HepG2 (cell line): ENCODE measurements at regions not wholly inside any gene's neighbourhood (a gene's known extent, or its start where the extent isn't known, plus 50 kb on each side); places are given as distances from the start of the nearest gene placed in this dataset.

Experiments used
- ATAC-seq: fragments of 200-7000 bp; cut with Tn5 transposase; 3 replicates; pipeline ENCODE4 v1.9.1; 2020; ENCODE audit warnings: mild to moderate bottlenecking, moderate library complexity
- BruUV-seq: library from RNA; stranded (reverse); fragments of 400-500 nt; replicated peaks from 2 replicates; lab custom pipeline; 2021; lab: Mats Ljungman, UMichigan
- CTCF ChIA-PET: fragments of 300-600 bp; formaldehyde crosslinking; extraction: SDS; loops from one replicate; lab custom pipeline; 2021; ENCODE audit warnings: low total read pairs, inconsistent platforms, low intra/inter-chr PET ratio; lab: Yijun Ruan, JAX
- POLR2A ChIA-PET: fragments of 350-600 bp; sonication (Branson Sonifier 250); formaldehyde crosslinking; loops from one replicate; lab custom pipeline; 2020; ENCODE audit warnings: antibody characterized with exemption, inconsistent platforms; lab: Yijun Ruan, JAX
- DNase-seq: peaks from one replicate; pipeline ENCODE4 v3.0.0-alpha.2; 2015; ENCODE audit warnings: low spot score
- FAIRE-seq: peaks from 3 replicates; lab custom pipeline; 2011; peaks lifted over from hg19 to GRCh38; lab: Jason Lieb, UNC
- H2AFZ ChIP-seq: one replicate; pipeline ENCODE4 v1.6.1; 2011; ENCODE audit warnings: low read length, inconsistent platforms
- H3K27ac ChIP-seq: fragments of 300-600 bp; 3 replicates; pipeline ENCODE4 v1.8.0; 2011; ENCODE audit warnings: mixed run types, mild to moderate bottlenecking, mixed read lengths, low read length, inconsistent platforms; ENCODE audit not compliant: insufficient read depth; ENCODE audit errors: extremely low read length
- H3K27me3 ChIP-seq, 2 experiments: fragments of 200-600 bp in 1 of 2; 2 replicates in 1 of 2; 3 replicates in 1 of 2; pipeline versions ENCODE4 v1.6.0 to v1.8.0; 2011; ENCODE audit warnings: low read length in 2 of 2, mild to moderate bottlenecking in 2 of 2, moderate library complexity in 2 of 2, inconsistent platforms in 1 of 2; ENCODE audit not compliant: insufficient read depth in 2 of 2, control insufficient read depth in 1 of 2
- H3K36me3 ChIP-seq, 2 experiments: fragments of 200-600 bp in 1 of 2; replicated peaks in 1 of 2; 2 replicates in 1 of 2; 3 replicates in 1 of 2; pipeline versions ENCODE4 v1.5.1 to v1.8.0; 2011; ENCODE audit warnings: low read length in 2 of 2, inconsistent platforms in 1 of 2; ENCODE audit not compliant: insufficient read depth in 2 of 2, control insufficient read depth in 1 of 2
- H3K4me1 ChIP-seq: 2 replicates; pipeline ENCODE4 v1.5.1; 2012; ENCODE audit warnings: low read length, inconsistent platforms; ENCODE audit not compliant: insufficient read depth
- H3K4me2 ChIP-seq: 2 replicates; pipeline ENCODE4 v1.6.0; 2011; ENCODE audit warnings: low read depth, low read length, inconsistent platforms
- H3K4me3 ChIP-seq, 3 experiments: fragments of 200-600 bp in 1 of 3; sonication (generic), shearing (Covaris generic) in 1 of 3; replicated peaks in 1 of 3; 2 replicates each; pipeline ENCODE4 v1.5.1; 2011 to 2016; ENCODE audit warnings: low read length in 3 of 3, inconsistent platforms in 2 of 3, low read depth in 2 of 3, mild to moderate bottlenecking in 2 of 3, control low read depth in 1 of 3, mixed read lengths in 1 of 3; ENCODE audit not compliant: insufficient read depth in 1 of 3
- H3K79me2 ChIP-seq: one replicate; pipeline ENCODE4 v1.6.1; 2011; ENCODE audit warnings: low read length, inconsistent platforms; ENCODE audit not compliant: insufficient read depth
- H3K9ac ChIP-seq: 2 replicates; pipeline ENCODE4 v1.6.0; 2011; ENCODE audit warnings: mild to moderate bottlenecking, low read depth, low read length, inconsistent platforms; ENCODE audit not compliant: insufficient read depth
- H3K9me3 ChIP-seq: 2 replicates; pipeline ENCODE4 v1.5.1; 2012; ENCODE audit warnings: mild to moderate bottlenecking, low read length
- H4K20me1 ChIP-seq: 2 replicates; pipeline ENCODE4 v1.6.0; 2011; ENCODE audit warnings: inconsistent platforms, mild to moderate bottlenecking, low read length, moderate library complexity; ENCODE audit not compliant: insufficient read depth
- CBX5 ChIP-seq: sonication (generic); formaldehyde crosslinking; IDR thresholded peaks from 2 replicates; pipeline ENCODE4 v1.4.0; 2020; ENCODE audit warnings: missing genetic modification reagents, borderline replicate concordance
- CEBPB ChIP-seq: IDR thresholded peaks from 2 replicates; pipeline ENCODE4 v1.6.1; 2011; ENCODE audit warnings: low read depth, low read length, improper control_type of control experiment, borderline replicate concordance
- HOXA7 ChIP-seq: sonication (generic); formaldehyde crosslinking; IDR thresholded peaks from 2 replicates; pipeline ENCODE4 v1.8.1; 2022; ENCODE audit warnings: mild to moderate bottlenecking, missing genetic modification reagents, moderate library complexity
- KDM5A ChIP-seq: fragments of 200-600 bp; sonication (generic); IDR thresholded peaks from 2 replicates; pipeline ENCODE4 v1.7.0; 2018; ENCODE audit warnings: antibody characterized with exemption, mild to moderate bottlenecking, low read length, borderline replicate concordance
- ZNF432 ChIP-seq: sonication (generic); formaldehyde crosslinking; IDR thresholded peaks from 2 replicates; pipeline ENCODE4 v1.5.0; 2020; ENCODE audit warnings: missing genetic modification reagents, mild to moderate bottlenecking, borderline replicate concordance
- WGBS: methylation state at CpG from one replicate; pipeline ENCODE4 v1.1.6; 2017; ENCODE audit warnings: low lambda C conversion rate; 5-methylcytosine and 5-hydroxymethylcytosine counted together
- in situ Hi-C: cut with HindIII; loops from 2 replicates; pipeline ENCODE4 v1.10.0; 2017; ENCODE audit warnings: low pct_unique_long_range_greater_than_20kb; ENCODE audit not compliant: extremely low pct_ligation_motif_present
- intact Hi-C: fragments of 100-400 bp; cut with micrococcal nuclease; formaldehyde crosslinking; loops from one replicate; pipeline ENCODE4 v1.10.0; 2022; ENCODE audit not compliant: unreplicated experiment

- ChIA-PET POLR2A (no interaction called here), CTCF (no interaction called here)
- Histone ChIP-seq H3K27ac (no peak overlapping the region), H3K27me3 (peaks cover 0 to 3% of the 10 kb centered on the region in 2 experiments; a peak in 1 of 5 replicates), H3K9me3 (peaks cover 31% of the 10 kb centered on the region), H4K20me1 (no peaks in the 10 kb centered on the region), H3K36me3 (no peaks in the 10 kb centered on the region), H3K9ac (no peak overlapping the region), H3K4me2 (no peak overlapping the region), H3K4me3 (no peak overlapping the region), H3K4me1 (no peaks in the 10 kb centered on the region), H2AFZ (no peak overlapping the region), H3K79me2 (no peaks in the 10 kb centered on the region)
- no TSS peak for BruUV-seq
- intact Hi-C loops: no loop called here
- TF ChIP-seq CBX5 (CRISPR knock-in tag) (peak; percentile 45; the same call in 1 of the 2 replicates), HOXA7 (CRISPR knock-in tag) (no peak), KDM5A (peak; percentile 36; the same call in 1 of the 2 replicates)
- FAIRE-seq (no peak), ATAC-seq (no peak), DNase-seq (no peak)
- 0% methylated on average over 2 of the region's 2 CpGs for WGBS
- in situ Hi-C loops: no loop called here
Observed at GRCh38 chr4:186451982-186452381, 103.4 kb downstream of the MTNR1A start.

GRCh38 chr4:186449954-186450353 is 105.4 kb downstream of the MTNR1A start:
- FAIRE-seq (no peak), ATAC-seq (no peak), DNase-seq (no peak)
- Histone ChIP-seq H3K4me3 (no peak overlapping the region), H3K79me2 (no peaks in the 10 kb centered on the region), H3K27ac (no peak overlapping the region), H4K20me1 (no peaks in the 10 kb centered on the region), H3K9ac (no peak overlapping the region), H3K27me3 (peaks cover 0 to 3% of the 10 kb centered on the region in 2 experiments; a peak in 1 of 5 replicates), H2AFZ (no peak overlapping the region), H3K4me2 (no peak overlapping the region), H3K36me3 (no peaks in the 10 kb centered on the region), H3K9me3 (peaks cover 31% of the 10 kb centered on the region), H3K4me1 (no peaks in the 10 kb centered on the region)
- TF ChIP-seq CEBPB (peak; percentile 74), ZNF432 (CRISPR knock-in tag) (no peak)
- 30% methylated on average over 8 of the region's 8 CpGs for WGBS
- ChIA-PET CTCF (no interaction called here), POLR2A (no interaction called here)
- in situ Hi-C loops: no loop called here
- no TSS peak for BruUV-seq
- intact Hi-C loops: no loop called here
